ENCODE measurements at regions not wholly inside any gene's neighbourhood (a gene's known extent, or its start where the extent isn't known, plus 50 kb on each side); places are given as distances from the start of the nearest gene placed in this dataset.

- TF ChIP-seq CTCF (conservative IDR thresholded peaks at IDR 0.05; ENCODE audit: low read depth, low read length) (no peak), EZH2 (IDR thresholded peaks at IDR 0.05; ENCODE audit: low read length, unreplicated experiment) (no peak)
These were observed 938.3 kb upstream of the PTPRD start for GRCh38 chr9:11551106-11551505.
